MM.1S (cell line): ENCODE measurements at regions not wholly inside any gene's neighbourhood (a gene's known extent, or its start where the extent isn't known, plus 50 kb on each side); places are given as distances from the start of the nearest gene placed in this dataset.

Experiments
- CTCF ChIP-seq: fragments of 300-600 bp; sonication (generic); IDR thresholded peaks from 2 replicates; pipeline ENCODE4 v1.5.1; 2016; ENCODE audit warnings: antibody characterized with exemption, low read length, mixed read lengths
- EZH2 ChIP-seq: fragments of 300-600 bp; sonication (generic); optimal IDR thresholded peaks from 2 replicates; pipeline ENCODE3; 2017; ENCODE audit warnings: low read depth, mild to moderate bottlenecking, antibody characterized with exemption, low read length, mixed read lengths
- EZH2phosphoT487 ChIP-seq: fragments of 300-600 bp; sonication (generic); IDR thresholded peaks from 2 replicates; pipeline ENCODE4 v1.6.1; 2018; ENCODE audit warnings: antibody characterized with exemption, low read length

- TF ChIP-seq EZH2: no peak
- TF ChIP-seq CTCF: no peak
- TF ChIP-seq EZH2phosphoT487: no peak
These were observed 356.4 kb upstream of the DDHD1 start for GRCh38 chr14:53509276-53510244.
